ENCODE measurements at regions not wholly inside any gene's neighbourhood (a gene's known extent, or its start where the extent isn't known, plus 50 kb on each side); places are given as distances from the start of the nearest gene placed in this dataset.
"Not testable (repeated sequence)": the region's sequence is repeated elsewhere in the genome, so short reads cannot be mapped to it uniquely, and the experiment has no call there.

GRCh38 chr7:115273855-115274254 lies 352.0 kb downstream of the MDFIC start:
- H3K56ac ChIP-seq (ENCODE audit: extremely low read depth, insufficient read depth, low read length); H3K4me2 ChIP-seq (ENCODE audit: low read depth, low read length); H3K23ac ChIP-seq (ENCODE audit: low read depth, low read length); H3K4me3 ChIP-seq (ENCODE audit: insufficient read depth, low read depth, low read length); H3K9me3 ChIP-seq (ENCODE audit: control insufficient read depth, insufficient read depth, low read length); H3K9ac ChIP-seq (ENCODE audit: low read depth, low read length); intact Hi-C loops (cut with micrococcal nuclease); H2AK9ac ChIP-seq (replicated peaks; ENCODE audit: low read depth, low read length, poor library complexity); dilution Hi-C loops (cut with HindIII; ENCODE audit: low sequenced_read_pairs, unreplicated experiment); H3K36me3 ChIP-seq (ENCODE audit: control insufficient read depth, insufficient read depth, low read length); H4K91ac ChIP-seq (ENCODE audit: insufficient read depth, low read depth, low read length); H3K18ac ChIP-seq (ENCODE audit: low read depth, low read length); H4K5ac ChIP-seq (ENCODE audit: low read depth, low read length); H4K8ac ChIP-seq (ENCODE audit: low read depth in 2 of 2, low read length in 2 of 2); H2BK20ac ChIP-seq (ENCODE audit: low read depth, low read length); H3K27me3 ChIP-seq (ENCODE audit: control insufficient read depth, insufficient read depth, low read length); H3K4ac ChIP-seq (ENCODE audit: low read depth, low read length); H3K27ac ChIP-seq (ENCODE audit: insufficient read depth, low read length); H3K79me1 ChIP-seq (ENCODE audit: low read depth in 1 of 2, low read length in 2 of 2); BruUV-seq (replicated peaks); H2AK5ac ChIP-seq (ENCODE audit: low read depth, low read length); H3K4me1 ChIP-seq (ENCODE audit: control insufficient read depth, insufficient read depth, low read length); H2BK5ac ChIP-seq (ENCODE audit: low read depth, low read length, poor library complexity, severe bottlenecking); in situ Hi-C loops (cut with MboI; ENCODE audit: low sequenced_read_pairs); H2AFZ ChIP-seq (replicated peaks; ENCODE audit: low read length, poor library complexity); ATAC-seq (ENCODE audit: low read depth); H2BK15ac ChIP-seq (ENCODE audit: low read depth, low read length); DNase-seq; H4K20me1 ChIP-seq (ENCODE audit: insufficient read depth, low read length); H3K9me1 ChIP-seq (ENCODE audit: insufficient read depth, low read length); CTCF ChIA-PET: not testable (repeated sequence)
- 20% methylated on average over 1 of the region's 8 CpGs; no CpG with 5 or more reads in 1 of the 2 experiments for WGBS, 2 experiments (ENCODE audit: extremely low coverage in 2 of 2, insufficient read length in 1 of 2)
- Histone ChIP-seq H3K14ac (replicated peaks; ENCODE audit: low read depth, low read length) (0 out of 2 replicates have a peak overlapping the region, but pooled peaks have one; percentile 9), H2BK120ac (ENCODE audit: low read depth, low read length) (peak overlapping the region; percentile 42; the same call in 1 of the 2 replicates)
- POLR2A ChIA-PET (ENCODE audit: unreplicated experiment) = interaction anchor here (0.7 kb wide), 1 partner anchor 18 kb away, joined by 3 read pairs; no protein-coding TSS in a partner anchor
